Activated CD8-positive, alpha-beta memory T cell treated with anti-CD3 and anti-CD28 coated beads, Interleukin-2, amount 10 ng/mL, durations not matched to agents 7 days and 5 days (primary cell): ENCODE measurements at regions not wholly inside any gene's neighbourhood (a gene's known extent, or its start where the extent isn't known, plus 50 kb on each side); places are given as distances from the start of the nearest gene placed in this dataset.

Source experiments
- ATAC-seq: fragments of 150-1000 bp; cut with Tn5 transposase; one replicate; pipeline ENCODE4 v1.10.0; 2021; ENCODE audit warnings: moderate library complexity
- CTCF ChIA-PET: fragments of 350-600 bp; sonication (Branson Sonifier 250); formaldehyde crosslinking; loops from one replicate; lab custom pipeline; 2021; ENCODE audit warnings: antibody characterized with exemption; lab: Charles Lee
- DNase-seq: peaks from one replicate; pipeline ENCODE4 v3.0.0-alpha.2; 2020
- H3K27ac Mint-ChIP-seq: one replicate; pipeline ENCODE4 v1.8.0; 2021; ENCODE audit warnings: mild to moderate bottlenecking, mixed read lengths
- H3K27me3 Mint-ChIP-seq: one replicate; pipeline ENCODE4 v1.8.0; 2021; ENCODE audit warnings: mixed read lengths
- H3K36me3 Mint-ChIP-seq: one replicate; pipeline ENCODE4 v1.8.0; 2021; ENCODE audit warnings: mild to moderate bottlenecking, mixed read lengths
- H3K4me1 Mint-ChIP-seq: one replicate; pipeline ENCODE4 v1.8.0; 2021; ENCODE audit warnings: mixed read lengths
- H3K4me3 Mint-ChIP-seq: one replicate; pipeline ENCODE4 v1.8.0; 2021; ENCODE audit warnings: mild to moderate bottlenecking, moderate library complexity, mixed read lengths
- H3K9me3 Mint-ChIP-seq: one replicate; pipeline ENCODE4 v1.8.0; 2022; ENCODE audit warnings: low read depth, mixed read lengths

- H3K27ac Mint-ChIP-seq = no peak overlapping the region
- ATAC-seq (no peak), DNase-seq (no peak)
- CTCF ChIA-PET = no interaction called here
- H3K4me1 Mint-ChIP-seq = no peaks in the 10 kb centered on the region
- H3K27me3 Mint-ChIP-seq = peaks cover 19% of the 10 kb centered on the region
- no peak overlapping the region for H3K4me3 Mint-ChIP-seq
- H3K9me3 Mint-ChIP-seq = no peaks in the 10 kb centered on the region
- no peaks in the 10 kb centered on the region for H3K36me3 Mint-ChIP-seq
Measured at GRCh38 chr21:14321042-14321441, 61.9 kb downstream of the HSPA13 start.

- CTCF ChIA-PET = no interaction called here
- Mint-ChIP-seq H3K9me3 (no peaks in the 10 kb centered on the region), H3K27me3 (peaks cover 16% of the 10 kb centered on the region), H3K36me3 (no peaks in the 10 kb centered on the region), H3K27ac (no peak overlapping the region), H3K4me3 (no peak overlapping the region), H3K4me1 (no peaks in the 10 kb centered on the region)
- ATAC-seq (no peak), DNase-seq (no peak)
Measured at GRCh38 chr21:14319805-14320204, 63.1 kb downstream of the HSPA13 start.

DNA sequence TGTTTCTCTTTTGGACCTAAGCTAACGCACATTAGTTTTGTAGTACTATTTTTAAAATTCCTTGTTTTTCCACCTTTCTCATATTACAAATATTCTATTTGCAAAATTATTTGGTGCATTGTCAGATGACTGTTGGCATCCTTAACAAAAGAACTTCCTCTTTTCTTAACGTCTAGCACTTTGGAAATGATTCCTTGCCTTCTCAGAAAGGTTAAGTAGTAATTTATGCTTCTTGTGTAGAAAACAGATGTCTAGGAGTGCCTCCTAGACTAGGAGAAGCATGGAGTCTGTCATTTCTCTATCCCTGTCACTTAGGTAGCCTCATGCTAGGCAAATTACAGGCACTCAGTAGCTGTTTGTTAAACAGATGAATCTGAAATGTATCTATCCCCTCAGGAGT is 64.4 kb downstream of the HSPA13 start:
- no peak for DNase-seq

DNA sequence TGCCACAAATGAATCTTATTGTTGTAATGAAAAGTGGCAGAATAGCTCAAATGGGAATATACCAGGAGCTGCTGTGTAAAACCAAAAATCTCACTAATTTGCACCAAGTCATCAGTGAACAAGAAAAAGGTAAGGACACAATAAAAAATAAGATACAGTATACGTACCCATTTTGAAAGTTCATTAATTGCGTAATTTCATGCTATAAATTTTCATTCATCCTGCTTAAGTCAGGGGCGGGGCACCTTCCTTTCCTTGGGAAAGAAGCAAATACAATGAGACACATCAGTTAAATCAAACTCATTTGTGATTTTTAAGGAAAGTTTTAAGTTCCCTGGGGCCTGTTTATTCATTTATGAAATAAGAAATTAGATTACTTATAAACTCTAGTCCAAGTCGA is 65.4 kb downstream of the HSPA13 start:
- Mint-ChIP-seq H3K27ac (no peak overlapping the region), H3K4me1 (no peaks in the 10 kb centered on the region), H3K27me3 (peaks cover 13% of the 10 kb centered on the region), H3K4me3 (no peak overlapping the region), H3K9me3 (no peaks in the 10 kb centered on the region), H3K36me3 (no peaks in the 10 kb centered on the region)
- CTCF ChIA-PET = no interaction called here
- ATAC-seq (no peak), DNase-seq (no peak)

More for the DNA sequence above, 64.4 kb downstream of the HSPA13 start:
- H3K36me3 Mint-ChIP-seq = no peaks in the 10 kb centered on the region
- H3K27ac Mint-ChIP-seq = no peak overlapping the region
- peaks cover 14% of the 10 kb centered on the region for H3K27me3 Mint-ChIP-seq
- no peaks in the 10 kb centered on the region for H3K9me3 Mint-ChIP-seq
- H3K4me1 Mint-ChIP-seq = no peaks in the 10 kb centered on the region
- H3K4me3 Mint-ChIP-seq = no peak overlapping the region
- CTCF ChIA-PET = no interaction called here
- ATAC-seq = no peak

DNA sequence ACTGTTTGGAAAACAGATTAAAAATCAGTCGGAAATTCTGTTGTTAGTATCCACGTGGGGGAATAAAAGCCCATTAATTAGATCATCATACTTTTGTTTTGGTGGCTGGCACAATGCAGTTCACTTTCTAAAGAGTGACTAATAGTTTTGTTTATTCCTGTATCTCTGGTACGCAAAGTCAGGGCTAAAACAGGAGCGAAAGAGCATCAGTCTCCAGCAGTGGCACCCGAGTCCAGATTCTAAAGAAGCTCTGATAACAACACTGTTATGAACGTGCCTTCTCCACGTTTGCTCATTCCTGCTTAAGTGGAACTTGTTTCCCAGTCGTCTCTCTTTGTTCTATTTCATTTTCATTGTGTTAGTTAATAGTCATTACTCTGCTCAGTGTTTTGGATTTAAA is 69.6 kb downstream of the HSPA13 start:
- no peak for ATAC-seq
- no peak overlapping the region for H3K27ac Mint-ChIP-seq
- CTCF ChIA-PET = interaction anchor here (1.1 kb wide), 1 partner anchor 51 kb away, joined by 3 read pairs; no protein-coding TSS in a partner anchor
- H3K4me1 Mint-ChIP-seq = no peaks in the 10 kb centered on the region
- DNase-seq = no peak
- no peaks in the 10 kb centered on the region for H3K36me3 Mint-ChIP-seq
- H3K9me3 Mint-ChIP-seq = no peaks in the 10 kb centered on the region
- H3K4me3 Mint-ChIP-seq = no peak overlapping the region
- peaks cover 20% of the 10 kb centered on the region for H3K27me3 Mint-ChIP-seq

- ATAC-seq (no peak), DNase-seq (no peak)
- no peak overlapping the region for H3K27ac Mint-ChIP-seq
- no peaks in the 10 kb centered on the region for H3K36me3 Mint-ChIP-seq
- peaks cover 23% of the 10 kb centered on the region for H3K27me3 Mint-ChIP-seq
- CTCF ChIA-PET = interaction anchor here (1.1 kb wide), 1 partner anchor 50 kb away, joined by 3 read pairs; no protein-coding TSS in a partner anchor
- no peaks in the 10 kb centered on the region for H3K9me3 Mint-ChIP-seq
- no peaks in the 10 kb centered on the region for H3K4me1 Mint-ChIP-seq
- H3K4me3 Mint-ChIP-seq = no peak overlapping the region
Measured at GRCh38 chr21:14312871-14313270, 70.1 kb downstream of the HSPA13 start.

GRCh38 chr21:14308234-14308633 is 74.7 kb downstream of the HSPA13 start:
- CTCF ChIA-PET = no interaction called here
- Mint-ChIP-seq H3K27me3 (peaks cover 25% of the 10 kb centered on the region), H3K9me3 (no peaks in the 10 kb centered on the region), H3K4me1 (no peaks in the 10 kb centered on the region), H3K4me3 (no peak overlapping the region), H3K36me3 (no peaks in the 10 kb centered on the region), H3K27ac (no peak overlapping the region)
- ATAC-seq (no peak), DNase-seq (no peak)

- peaks cover 25% of the 10 kb centered on the region for H3K27me3 Mint-ChIP-seq
- H3K9me3 Mint-ChIP-seq = no peaks in the 10 kb centered on the region
- H3K27ac Mint-ChIP-seq = no peak overlapping the region
- H3K4me3 Mint-ChIP-seq = no peak overlapping the region
- CTCF ChIA-PET = no interaction called here
- H3K4me1 Mint-ChIP-seq = no peaks in the 10 kb centered on the region
- no peaks in the 10 kb centered on the region for H3K36me3 Mint-ChIP-seq
- no peak for ATAC-seq
- no peak for DNase-seq
Measured at GRCh38 chr21:14306126-14306907, 76.6 kb downstream of the HSPA13 start.

GRCh38 chr21:14303731-14304488 is 79.0 kb downstream of the HSPA13 start:
- H3K27ac Mint-ChIP-seq = no peak overlapping the region
- no peaks in the 10 kb centered on the region for H3K4me1 Mint-ChIP-seq
- no peaks in the 10 kb centered on the region for H3K36me3 Mint-ChIP-seq
- CTCF ChIA-PET = no interaction called here
- no peaks in the 10 kb centered on the region for H3K9me3 Mint-ChIP-seq
- DNase-seq = no peak
- ATAC-seq = no peak
- H3K27me3 Mint-ChIP-seq = peaks cover 18% of the 10 kb centered on the region
- no peak overlapping the region for H3K4me3 Mint-ChIP-seq

- DNase-seq (no peak), ATAC-seq (no peak)
- no peak overlapping the region for H3K27ac Mint-ChIP-seq
- H3K36me3 Mint-ChIP-seq = no peaks in the 10 kb centered on the region
- H3K9me3 Mint-ChIP-seq = no peaks in the 10 kb centered on the region
- CTCF ChIA-PET = no interaction called here
- no peaks in the 10 kb centered on the region for H3K4me1 Mint-ChIP-seq
- peaks cover 3% of the 10 kb centered on the region for H3K27me3 Mint-ChIP-seq
- no peak overlapping the region for H3K4me3 Mint-ChIP-seq
Measured at GRCh38 chr21:14300074-14300473, 82.9 kb downstream of the HSPA13 start.

GRCh38 chr21:14290576-14290975 is 74.6 kb downstream of the RBM11 start:
- Mint-ChIP-seq H3K4me3 (no peak overlapping the region), H3K4me1 (no peaks in the 10 kb centered on the region), H3K27ac (no peak overlapping the region), H3K27me3 (peaks cover 7% of the 10 kb centered on the region), H3K9me3 (no peaks in the 10 kb centered on the region), H3K36me3 (no peaks in the 10 kb centered on the region)
- CTCF ChIA-PET = no interaction called here
- no peak for DNase-seq
- ATAC-seq = no peak

- CTCF ChIA-PET = no interaction called here
- H3K9me3 Mint-ChIP-seq = no peaks in the 10 kb centered on the region
- no peak for ATAC-seq
Measured at GRCh38 chr21:14288922-14289321, 73.0 kb downstream of the RBM11 start.

DNA sequence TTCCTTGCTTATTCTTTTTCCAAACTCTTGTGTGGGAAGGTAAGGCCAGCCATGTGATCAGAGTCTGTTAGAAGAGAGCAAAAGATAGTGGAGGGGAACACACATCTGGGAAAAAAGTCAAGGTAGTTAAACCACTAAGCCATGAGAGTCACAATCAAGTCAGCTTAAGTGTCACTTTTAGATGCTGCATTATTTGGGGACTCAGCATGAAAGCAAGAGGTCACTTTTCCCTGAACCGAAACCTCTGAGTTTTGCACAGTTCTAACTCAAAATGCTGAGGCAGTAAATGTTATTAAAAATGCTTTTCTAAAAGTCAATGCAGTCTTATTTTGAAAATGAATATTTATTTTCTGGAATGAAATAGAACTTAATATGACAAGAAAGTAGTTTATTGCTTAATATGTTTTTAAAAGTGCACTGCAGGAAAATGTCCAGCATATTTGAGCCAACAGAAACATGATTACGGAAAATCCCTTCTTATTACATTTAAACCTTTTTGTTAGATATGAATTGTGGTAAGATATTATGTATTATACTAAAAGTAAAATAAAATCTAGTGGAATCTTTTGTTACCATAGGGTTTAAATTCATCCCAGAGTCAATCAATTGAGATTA is 69.3 kb downstream of the RBM11 start:
- DNase-seq (no peak), ATAC-seq (no peak)
- Mint-ChIP-seq H3K27me3 (peaks cover 20% of the 10 kb centered on the region), H3K4me3 (no peak overlapping the region), H3K36me3 (no peaks in the 10 kb centered on the region), H3K4me1 (no peaks in the 10 kb centered on the region), H3K9me3 (no peaks in the 10 kb centered on the region), H3K27ac (no peak overlapping the region)
- CTCF ChIA-PET = no interaction called here

More at GRCh38 chr21:14288922-14289321, 73.0 kb downstream of the RBM11 start:
- peaks cover 7% of the 10 kb centered on the region for H3K27me3 Mint-ChIP-seq
- H3K27ac Mint-ChIP-seq = no peak overlapping the region
- no peak for DNase-seq
- no peaks in the 10 kb centered on the region for H3K4me1 Mint-ChIP-seq
- H3K36me3 Mint-ChIP-seq = no peaks in the 10 kb centered on the region
- no peak overlapping the region for H3K4me3 Mint-ChIP-seq
